ENCODE measurements at regions not wholly inside any gene's neighbourhood (a gene's known extent, or its start where the extent isn't known, plus 50 kb on each side); places are given as distances from the start of the nearest gene placed in this dataset.

GRCh38 chr4:32147446-32148085 is 1427.4 kb downstream of the PCDH7 start:
- intact Hi-C loops (cut with DNase I, micrococcal nuclease): no loop called here
- ATAC-seq (peak; percentile 53), DNase-seq (no peak)

GRCh38 chr4:32148111-32148666 is 1428.0 kb downstream of the PCDH7 start:
- DNase-seq: no peak
- no peak for ATAC-seq
- intact Hi-C loops (cut with DNase I, micrococcal nuclease): no loop called here

- DNase-seq (no peak), ATAC-seq (no peak)
- intact Hi-C loops (cut with DNase I, micrococcal nuclease): no loop called here
Observed at GRCh38 chr4:32158961-32159360, 1438.8 kb downstream of the PCDH7 start.

GRCh38 chr4:32161392-32161791 is 1441.2 kb downstream of the PCDH7 start:
- DNase-seq (no peak), ATAC-seq (no peak)
- intact Hi-C loops (cut with DNase I, micrococcal nuclease): no loop called here

GRCh38 chr4:32163125-32163524 is 1443.0 kb downstream of the PCDH7 start:
- ATAC-seq: no peak
- DNase-seq: no peak
- intact Hi-C loops (cut with DNase I, micrococcal nuclease): no loop called here

GRCh38 chr4:32169841-32170240 is 1449.7 kb downstream of the PCDH7 start:
- DNase-seq: no peak
- intact Hi-C loops (cut with DNase I, micrococcal nuclease): no loop called here
- ATAC-seq: no peak

GRCh38 chr4:32172086-32172485 is 1451.9 kb downstream of the PCDH7 start:
- intact Hi-C loops (cut with DNase I, micrococcal nuclease): no loop called here
- ATAC-seq (no peak), DNase-seq (no peak)

GRCh38 chr4:32172761-32173160 is 1452.6 kb downstream of the PCDH7 start:
- intact Hi-C loops (cut with DNase I, micrococcal nuclease): no loop called here
- no peak for ATAC-seq

GRCh38 chr4:32180086-32180485 is 1459.9 kb downstream of the PCDH7 start:
- intact Hi-C loops (cut with DNase I, micrococcal nuclease): no loop called here
- ATAC-seq (no peak), DNase-seq (no peak)

More at GRCh38 chr4:32172761-32173160, 1452.6 kb downstream of the PCDH7 start:
- DNase-seq: no peak

- intact Hi-C loops (cut with DNase I, micrococcal nuclease): no loop called here
- ATAC-seq: no peak
- DNase-seq: no peak
Observed at GRCh38 chr4:32184186-32184585, 1464.0 kb downstream of the PCDH7 start.

GRCh38 chr4:32189130-32189529 is 1469.0 kb downstream of the PCDH7 start:
- no peak for DNase-seq
- no peak for ATAC-seq
- intact Hi-C loops (cut with DNase I, micrococcal nuclease): no loop called here

GRCh38 chr4:32189788-32190187 is 1469.6 kb downstream of the PCDH7 start:
- no peak for ATAC-seq
- DNase-seq: no peak

GRCh38 chr4:32191961-32192360 is 1471.8 kb downstream of the PCDH7 start:
- no peak for ATAC-seq
- intact Hi-C loops (cut with DNase I, micrococcal nuclease): no loop called here
- DNase-seq: no peak

More at GRCh38 chr4:32189788-32190187, 1469.6 kb downstream of the PCDH7 start:
- intact Hi-C loops (cut with DNase I, micrococcal nuclease): no loop called here

GRCh38 chr4:32192363-32192762 is 1472.2 kb downstream of the PCDH7 start:
- ATAC-seq: no peak
- DNase-seq: no peak
- intact Hi-C loops (cut with DNase I, micrococcal nuclease): no loop called here

GRCh38 chr4:32192991-32193390 is 1472.8 kb downstream of the PCDH7 start:
- DNase-seq: no peak
- no peak for ATAC-seq
- intact Hi-C loops (cut with DNase I, micrococcal nuclease): no loop called here

- intact Hi-C loops (cut with DNase I, micrococcal nuclease): no loop called here
- ATAC-seq: no peak
Observed at GRCh38 chr4:32196950-32197688, 1477.0 kb downstream of the PCDH7 start.

GRCh38 chr4:32199639-32200038 is 1479.5 kb downstream of the PCDH7 start:
- no peak for DNase-seq
- intact Hi-C loops (cut with DNase I, micrococcal nuclease): no loop called here
- no peak for ATAC-seq

More at GRCh38 chr4:32196950-32197688, 1477.0 kb downstream of the PCDH7 start:
- DNase-seq: no peak

- no peak for DNase-seq
- intact Hi-C loops (cut with DNase I, micrococcal nuclease): no loop called here
- ATAC-seq: no peak
Observed at GRCh38 chr4:32203340-32203739, 1483.2 kb downstream of the PCDH7 start.

- ATAC-seq (no peak), DNase-seq (no peak)
- intact Hi-C loops (cut with DNase I, micrococcal nuclease): no loop called here
Observed at GRCh38 chr4:32206756-32207155, 1486.6 kb downstream of the PCDH7 start.

- ATAC-seq: no peak
- DNase-seq: no peak
- intact Hi-C loops (cut with DNase I, micrococcal nuclease): no loop called here
Observed at GRCh38 chr4:32207456-32207855, 1487.3 kb downstream of the PCDH7 start.
